ENCODE measurements at regions not wholly inside any gene's neighbourhood (a gene's known extent, or its start where the extent isn't known, plus 50 kb on each side); places are given as distances from the start of the nearest gene placed in this dataset.

DNA sequence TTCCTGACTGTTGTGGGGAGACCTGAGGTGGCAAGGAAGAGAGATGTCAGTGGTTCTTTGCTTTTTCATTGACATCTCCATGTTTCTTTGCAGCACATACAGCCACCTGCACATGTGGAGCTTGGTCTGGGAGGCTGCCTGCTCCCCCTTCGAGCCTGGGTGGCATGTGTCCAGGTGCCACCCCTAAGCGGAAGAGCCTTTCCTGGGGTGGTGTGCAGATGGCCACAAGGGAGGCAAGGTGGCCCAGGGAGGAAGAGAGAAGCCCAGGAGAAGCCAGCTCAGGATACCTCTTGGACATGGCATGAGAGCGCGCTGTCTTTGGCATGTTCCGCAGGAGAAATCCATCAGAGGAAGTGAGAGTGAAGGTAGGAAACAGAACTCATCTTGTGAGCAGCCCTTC is 105.9 kb upstream of the NPTX2 start:
- no peaks in the 10 kb centered on the region for H4K20me1 ChIP-seq (ENCODE audit: insufficient read depth)
- no peaks in the 10 kb centered on the region for H3K9me3 ChIP-seq (ENCODE audit: insufficient read depth, low read depth)
- H3K27me3 ChIP-seq (ENCODE audit: insufficient read depth, low read depth): peaks cover 61% of the 10 kb centered on the region
- no peaks in the 10 kb centered on the region for H3K4me1 ChIP-seq (replicated peaks; ENCODE audit: insufficient read depth)
- no peak overlapping the region for H3K4me3 ChIP-seq
- intact Hi-C loops (cut with micrococcal nuclease; ENCODE audit: unreplicated experiment): no loop called here
- no peaks in the 10 kb centered on the region for H3K79me2 ChIP-seq (ENCODE audit: low read depth)
- H2AFZ ChIP-seq: no peak overlapping the region
- H3K9me2 ChIP-seq (ENCODE audit: insufficient read depth): no peaks in the 10 kb centered on the region
- no peaks in the 10 kb centered on the region for H3K36me3 ChIP-seq (ENCODE audit: low read depth)
- TF ChIP-seq, protein P1, sequence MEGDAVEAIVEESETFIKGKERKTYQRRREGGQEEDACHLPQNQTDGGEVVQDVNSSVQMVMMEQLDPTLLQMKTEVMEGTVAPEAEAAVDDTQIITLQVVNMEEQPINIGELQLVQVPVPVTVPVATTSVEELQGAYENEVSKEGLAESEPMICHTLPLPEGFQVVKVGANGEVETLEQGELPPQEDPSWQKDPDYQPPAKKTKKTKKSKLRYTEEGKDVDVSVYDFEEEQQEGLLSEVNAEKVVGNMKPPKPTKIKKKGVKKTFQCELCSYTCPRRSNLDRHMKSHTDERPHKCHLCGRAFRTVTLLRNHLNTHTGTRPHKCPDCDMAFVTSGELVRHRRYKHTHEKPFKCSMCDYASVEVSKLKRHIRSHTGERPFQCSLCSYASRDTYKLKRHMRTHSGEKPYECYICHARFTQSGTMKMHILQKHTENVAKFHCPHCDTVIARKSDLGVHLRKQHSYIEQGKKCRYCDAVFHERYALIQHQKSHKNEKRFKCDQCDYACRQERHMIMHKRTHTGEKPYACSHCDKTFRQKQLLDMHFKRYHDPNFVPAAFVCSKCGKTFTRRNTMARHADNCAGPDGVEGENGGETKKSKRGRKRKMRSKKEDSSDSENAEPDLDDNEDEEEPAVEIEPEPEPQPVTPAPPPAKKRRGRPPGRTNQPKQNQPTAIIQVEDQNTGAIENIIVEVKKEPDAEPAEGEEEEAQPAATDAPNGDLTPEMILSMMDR (conservative IDR thresholded peaks at IDR 0.05): no peak
- TF ChIP-seq EZH2 (IDR thresholded peaks at IDR 0.05; ENCODE audit: low read depth): no peak
- H3F3A ChIP-seq (ENCODE audit: insufficient read depth, low read depth): no peaks in the 10 kb centered on the region
- no peak overlapping the region for H3K27ac ChIP-seq
- ChIA-PET POLR2A (ENCODE audit: unreplicated experiment) (no interaction called here), CTCF (no interaction called here)
- BruUV-seq (replicated peaks): no TSS peak
- H3K4me2 ChIP-seq: no peak overlapping the region
- no peak for DNase-seq

DNA sequence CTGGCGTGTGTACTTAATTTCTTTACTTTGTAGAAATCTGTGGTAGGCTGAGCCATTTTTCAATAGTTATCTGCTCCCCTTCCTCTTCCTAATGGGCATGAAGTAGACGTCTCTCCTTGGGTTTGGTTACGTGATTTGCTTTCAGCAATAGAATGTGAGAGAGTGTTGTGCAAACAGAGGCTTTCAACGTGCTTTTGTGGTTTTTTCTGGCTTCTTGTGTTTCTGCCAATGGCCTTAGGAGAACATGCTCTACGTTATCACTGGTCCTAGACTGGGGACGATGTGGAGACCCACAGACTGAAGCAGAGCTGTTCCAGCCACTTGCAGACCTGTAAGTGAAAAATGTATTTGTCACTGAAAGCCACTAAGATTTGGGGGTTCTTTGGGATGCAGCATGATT is 107.2 kb upstream of the NPTX2 start:
- no peaks in the 10 kb centered on the region for H3K79me2 ChIP-seq (ENCODE audit: low read depth)
- no peak overlapping the region for H3K4me3 ChIP-seq
- no peak for DNase-seq
- TF ChIP-seq EZH2 (IDR thresholded peaks at IDR 0.05; ENCODE audit: low read depth): no peak
- TF ChIP-seq, protein P1 (conservative IDR thresholded peaks at IDR 0.05): no peak
- no peaks in the 10 kb centered on the region for H4K20me1 ChIP-seq (ENCODE audit: insufficient read depth)
- ChIA-PET POLR2A (ENCODE audit: unreplicated experiment) (no interaction called here), CTCF (no interaction called here)
- H3K27me3 ChIP-seq (ENCODE audit: insufficient read depth, low read depth): peaks cover 66% of the 10 kb centered on the region
- no peaks in the 10 kb centered on the region for H3K36me3 ChIP-seq (ENCODE audit: low read depth)
- H3K9me2 ChIP-seq (ENCODE audit: insufficient read depth): no peaks in the 10 kb centered on the region
- H3K27ac ChIP-seq: no peak overlapping the region
- H3K9me3 ChIP-seq (ENCODE audit: insufficient read depth, low read depth): no peaks in the 10 kb centered on the region
- H3K4me1 ChIP-seq (replicated peaks; ENCODE audit: insufficient read depth): no peaks in the 10 kb centered on the region
- H3K4me2 ChIP-seq: no peak overlapping the region
- intact Hi-C loops (cut with micrococcal nuclease; ENCODE audit: unreplicated experiment): no loop called here
- no TSS peak for BruUV-seq (replicated peaks)
- H3F3A ChIP-seq (ENCODE audit: insufficient read depth, low read depth): no peaks in the 10 kb centered on the region
- no peak overlapping the region for H2AFZ ChIP-seq

DNA sequence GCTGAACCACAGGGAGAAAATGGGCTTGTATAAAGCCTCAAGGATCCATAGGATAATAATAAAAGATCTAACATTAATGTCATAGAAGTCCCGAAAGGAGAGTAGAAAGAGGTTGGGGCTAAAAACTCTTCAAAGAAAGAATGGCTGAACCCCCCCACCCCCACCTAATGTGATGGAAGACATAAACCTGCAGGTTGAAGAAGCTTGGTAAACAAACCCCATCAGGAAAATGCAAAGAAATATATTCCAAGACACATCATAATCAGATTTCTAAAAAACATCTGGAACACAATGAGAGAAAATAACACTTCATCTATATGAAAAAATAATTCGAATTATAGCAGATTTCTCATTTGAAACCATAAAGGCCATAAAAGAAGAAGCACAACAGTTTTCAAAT is 105.6 kb upstream of the BAIAP2L1 start:
- Histone ChIP-seq H3K9me3 (ENCODE audit: insufficient read depth, low read depth) (no peaks in the 10 kb centered on the region), H3K9me2 (ENCODE audit: insufficient read depth) (no peaks in the 10 kb centered on the region), H4K20me1 (ENCODE audit: insufficient read depth) (no peaks in the 10 kb centered on the region), H3K4me1 (replicated peaks; ENCODE audit: insufficient read depth) (no peaks in the 10 kb centered on the region), H3K36me3 (ENCODE audit: low read depth) (no peaks in the 10 kb centered on the region), H3K27me3 (ENCODE audit: insufficient read depth, low read depth) (peaks cover 77% of the 10 kb centered on the region), H3K79me2 (ENCODE audit: low read depth) (no peaks in the 10 kb centered on the region), H2AFZ (no peak overlapping the region), H3K27ac (no peak overlapping the region), H3F3A (ENCODE audit: insufficient read depth, low read depth) (no peaks in the 10 kb centered on the region), H3K4me3 (no peak overlapping the region), H3K4me2 (no peak overlapping the region)
- intact Hi-C loops (cut with micrococcal nuclease; ENCODE audit: unreplicated experiment): no loop called here
- DNase-seq: no peak
- BruUV-seq (replicated peaks): no TSS peak
- POLR2A ChIA-PET (ENCODE audit: unreplicated experiment): no interaction called here
- CTCF ChIA-PET: no interaction called here
- TF ChIP-seq, protein P1 (conservative IDR thresholded peaks at IDR 0.05): no peak
- TF ChIP-seq EZH2 (IDR thresholded peaks at IDR 0.05; ENCODE audit: low read depth): no peak
